PC-9 (cell line): ENCODE measurements at regions not wholly inside any gene's neighbourhood (a gene's known extent, or its start where the extent isn't known, plus 50 kb on each side); places are given as distances from the start of the nearest gene placed in this dataset.

Experiments used
- EZH2 ChIP-seq: fragments of 200-600 bp; sonication (generic); IDR thresholded peaks from 2 replicates; pipeline ENCODE4 v1.8.0; 2017; ENCODE audit warnings: antibody characterized with exemption, low read depth
- TF ChIP-seq, protein P1 (sequence below): fragments of 200-600 bp; sonication (generic); conservative IDR thresholded peaks from 2 replicates; pipeline ENCODE4 v1.6.1; 2017; ENCODE audit warnings: mixed run types, antibody characterized with exemption, mild to moderate bottlenecking, moderate library complexity

GRCh38 chr3:1456781-1457311 lies 364.0 kb downstream of the CNTN6 start:
- no peak for TF ChIP-seq EZH2
- TF ChIP-seq, protein P1, sequence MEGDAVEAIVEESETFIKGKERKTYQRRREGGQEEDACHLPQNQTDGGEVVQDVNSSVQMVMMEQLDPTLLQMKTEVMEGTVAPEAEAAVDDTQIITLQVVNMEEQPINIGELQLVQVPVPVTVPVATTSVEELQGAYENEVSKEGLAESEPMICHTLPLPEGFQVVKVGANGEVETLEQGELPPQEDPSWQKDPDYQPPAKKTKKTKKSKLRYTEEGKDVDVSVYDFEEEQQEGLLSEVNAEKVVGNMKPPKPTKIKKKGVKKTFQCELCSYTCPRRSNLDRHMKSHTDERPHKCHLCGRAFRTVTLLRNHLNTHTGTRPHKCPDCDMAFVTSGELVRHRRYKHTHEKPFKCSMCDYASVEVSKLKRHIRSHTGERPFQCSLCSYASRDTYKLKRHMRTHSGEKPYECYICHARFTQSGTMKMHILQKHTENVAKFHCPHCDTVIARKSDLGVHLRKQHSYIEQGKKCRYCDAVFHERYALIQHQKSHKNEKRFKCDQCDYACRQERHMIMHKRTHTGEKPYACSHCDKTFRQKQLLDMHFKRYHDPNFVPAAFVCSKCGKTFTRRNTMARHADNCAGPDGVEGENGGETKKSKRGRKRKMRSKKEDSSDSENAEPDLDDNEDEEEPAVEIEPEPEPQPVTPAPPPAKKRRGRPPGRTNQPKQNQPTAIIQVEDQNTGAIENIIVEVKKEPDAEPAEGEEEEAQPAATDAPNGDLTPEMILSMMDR: no peak
